IMR-90 (cell line): ENCODE measurements at regions not wholly inside any gene's neighbourhood (a gene's known extent, or its start where the extent isn't known, plus 50 kb on each side); places are given as distances from the start of the nearest gene placed in this dataset.

Experiments used
- ATAC-seq: fragments of 200-7000 bp; cut with Tn5 transposase; 2 replicates; pipeline ENCODE4 v1.9.1; 2020; ENCODE audit warnings: low read depth, mild to moderate bottlenecking, moderate library complexity
- BruUV-seq: library from RNA; stranded (reverse); fragments of 400-500 nt; replicated peaks from 2 replicates; lab custom pipeline; 2021; lab: Mats Ljungman, UMichigan
- CTCF ChIA-PET: fragments of 300-600 bp; formaldehyde crosslinking; extraction: SDS; loops from one replicate; lab custom pipeline; 2021; ENCODE audit warnings: antibody characterized with exemption; lab: Yijun Ruan, JAX
- POLR2A ChIA-PET: fragments of 300-600 bp; sonication (Branson Sonifier 250); formaldehyde crosslinking; loops from one replicate; lab custom pipeline; 2022; ENCODE audit warnings: antibody characterized with exemption; ENCODE audit not compliant: unreplicated experiment; lab: Charles Lee
- DNase-seq: peaks from one replicate; pipeline ENCODE4 v3.0.0; 2013
- H2AFZ ChIP-seq: replicated peaks from 2 replicates; pipeline ENCODE3; 2013; ENCODE audit warnings: low read length, mild to moderate bottlenecking; ENCODE audit not compliant: poor library complexity
- H2AK5ac ChIP-seq: 2 replicates; pipeline ENCODE4 v1.6.1; 2013; ENCODE audit warnings: low read depth, low read length, inconsistent platforms
- H2AK9ac ChIP-seq: replicated peaks from 2 replicates; pipeline ENCODE3; 2013; ENCODE audit warnings: mild to moderate bottlenecking, low read depth, low read length, moderate library complexity; ENCODE audit not compliant: poor library complexity
- H2BK120ac ChIP-seq: 2 replicates; pipeline ENCODE4 v1.6.1; 2013; ENCODE audit warnings: low read depth, low read length, inconsistent platforms
- H2BK15ac ChIP-seq: 3 replicates; pipeline ENCODE4 v1.6.1; 2013; ENCODE audit warnings: low read depth, low read length, inconsistent platforms
- H2BK20ac ChIP-seq: 2 replicates; pipeline ENCODE4 v1.6.1; 2013; ENCODE audit warnings: low read depth, mild to moderate bottlenecking, inconsistent platforms, low read length, moderate library complexity
- H2BK5ac ChIP-seq: 2 replicates; pipeline ENCODE4 v1.6.1; 2013; ENCODE audit warnings: mild to moderate bottlenecking, low read depth, low read length, inconsistent platforms; ENCODE audit not compliant: poor library complexity, severe bottlenecking
- H3K14ac ChIP-seq: replicated peaks from 2 replicates; pipeline ENCODE4 v1.6.1; 2013; ENCODE audit warnings: low read depth, low read length, inconsistent platforms
- H3K18ac ChIP-seq: 2 replicates; pipeline ENCODE4 v1.6.1; 2013; ENCODE audit warnings: low read depth, low read length, control low read depth
- H3K23ac ChIP-seq: 2 replicates; pipeline ENCODE4 v1.6.1; 2013; ENCODE audit warnings: low read depth, low read length, inconsistent platforms
- H3K27ac ChIP-seq: 2 replicates; pipeline ENCODE4 v1.5.1; 2013; ENCODE audit warnings: mild to moderate bottlenecking, control low read depth, low read length; ENCODE audit not compliant: insufficient read depth
- H3K27me3 ChIP-seq: 2 replicates; pipeline ENCODE4 v1.6.1; 2013; ENCODE audit warnings: low read length; ENCODE audit not compliant: control insufficient read depth, insufficient read depth
- H3K36me3 ChIP-seq: 2 replicates; pipeline ENCODE4 v1.6.1; 2013; ENCODE audit warnings: low read length, mixed read lengths; ENCODE audit not compliant: control insufficient read depth, insufficient read depth
- H3K4ac ChIP-seq: 2 replicates; pipeline ENCODE4 v1.6.1; 2013; ENCODE audit warnings: low read depth, low read length, inconsistent platforms
- H3K4me1 ChIP-seq: 2 replicates; pipeline ENCODE4 v1.6.1; 2013; ENCODE audit warnings: low read length, mixed read lengths; ENCODE audit not compliant: control insufficient read depth, insufficient read depth
- H3K4me2 ChIP-seq: 2 replicates; pipeline ENCODE4 v1.6.1; 2013; ENCODE audit warnings: low read depth, mild to moderate bottlenecking, control low read depth, low read length, moderate library complexity
- H3K4me3 ChIP-seq: 2 replicates; pipeline ENCODE4 v1.5.1; 2013; ENCODE audit warnings: low read depth, mild to moderate bottlenecking, control low read depth, low read length, moderate library complexity; ENCODE audit not compliant: insufficient read depth
- H3K56ac ChIP-seq: 2 replicates; pipeline ENCODE4 v1.6.1; 2013; ENCODE audit warnings: low read length, inconsistent platforms; ENCODE audit not compliant: insufficient read depth; ENCODE audit errors: extremely low read depth
- H3K79me1 ChIP-seq, 2 experiments: 2 replicates each; pipeline ENCODE4 v1.6.1; 2013; ENCODE audit warnings: low read length in 2 of 2, inconsistent platforms in 1 of 2, low read depth in 1 of 2
- H3K9ac ChIP-seq: 2 replicates; pipeline ENCODE4 v1.6.1; 2013; ENCODE audit warnings: low read depth, low read length, control low read depth
- H3K9me1 ChIP-seq: 2 replicates; pipeline ENCODE4 v1.6.1; 2013; ENCODE audit warnings: low read length, inconsistent platforms; ENCODE audit not compliant: insufficient read depth
- H3K9me3 ChIP-seq: 2 replicates; pipeline ENCODE4 v1.6.1; 2013; ENCODE audit warnings: low read length; ENCODE audit not compliant: control insufficient read depth, insufficient read depth
- H4K20me1 ChIP-seq: 2 replicates; pipeline ENCODE4 v1.6.1; 2013; ENCODE audit warnings: low read length, inconsistent platforms; ENCODE audit not compliant: insufficient read depth
- H4K5ac ChIP-seq: 2 replicates; pipeline ENCODE4 v1.6.1; 2013; ENCODE audit warnings: mild to moderate bottlenecking, low read depth, low read length, control low read depth
- H4K8ac ChIP-seq, 2 experiments: 2 replicates each; pipeline ENCODE4 v1.6.1; 2013; ENCODE audit warnings: low read depth in 2 of 2, low read length in 2 of 2, control low read depth in 1 of 2, inconsistent platforms in 1 of 2
- H4K91ac ChIP-seq: 2 replicates; pipeline ENCODE4 v1.6.1; 2013; ENCODE audit warnings: low read depth, low read length, inconsistent platforms; ENCODE audit not compliant: insufficient read depth
- CHD1 ChIP-seq: IDR thresholded peaks from 2 replicates; pipeline ENCODE4 v1.6.1; 2012; ENCODE audit warnings: low read depth, low read length, improper control_type of control experiment
- SMC3 ChIP-seq: fragments of 150-350 bp; IDR thresholded peaks from 2 replicates; pipeline ENCODE4 v1.6.1; 2016; ENCODE audit warnings: low read depth, mild to moderate bottlenecking, antibody characterized with exemption, low read length, moderate library complexity
- WGBS, 2 experiments: methylation state at CpG; one replicate each; pipeline versions ENCODE4 v1.1.5 to v1.1.7; 2013; ENCODE audit warnings: missing lambda C conversion rate in 2 of 2; ENCODE audit not compliant: insufficient read length in 1 of 2; ENCODE audit errors: extremely low coverage in 2 of 2; 5-methylcytosine and 5-hydroxymethylcytosine counted together
- dilution Hi-C: fragments of 300-500 bp; cut with HindIII; formaldehyde crosslinking; loops from one replicate; pipeline ENCODE4 v1.14.3; 2018; ENCODE audit warnings: low sequenced_read_pairs; ENCODE audit not compliant: unreplicated experiment
- in situ Hi-C: fragments of 300-500 bp; cut with MboI; formaldehyde crosslinking; loops from 3 replicates; pipeline ENCODE4 v1.14.3; 2019; ENCODE audit warnings: low sequenced_read_pairs, inconsistent platforms, mixed read lengths
- intact Hi-C: fragments of 100-400 bp; cut with micrococcal nuclease; formaldehyde crosslinking; loops from 2 replicates; pipeline ENCODE4 v1.10.0; 2022

GRCh38 chr15:81454024-81454423 is 80.0 kb upstream of the TMC3 start:
- H4K91ac ChIP-seq = no peak overlapping the region
- CTCF ChIA-PET = no interaction called here
- H2BK15ac ChIP-seq = no peak overlapping the region
- H4K20me1 ChIP-seq = no peaks in the 10 kb centered on the region
- no peaks in the 10 kb centered on the region for H3K4me1 ChIP-seq
- no peak overlapping the region for H3K4me2 ChIP-seq
- DNase-seq (no peak), ATAC-seq (no peak)
- no peak overlapping the region for H2AFZ ChIP-seq
- POLR2A ChIA-PET = no interaction called here
- H4K5ac ChIP-seq = no peak overlapping the region
- no peaks in the 10 kb centered on the region for H3K36me3 ChIP-seq
- H3K9ac ChIP-seq = no peak overlapping the region
- no peak overlapping the region for H2BK20ac ChIP-seq
- H3K18ac ChIP-seq = no peak overlapping the region
- H3K23ac ChIP-seq = no peak overlapping the region
- no peak overlapping the region for H3K56ac ChIP-seq
- no peak overlapping the region for H2BK120ac ChIP-seq
- H3K4ac ChIP-seq = no peak overlapping the region
- no TSS peak for BruUV-seq
- no peaks in the 10 kb centered on the region for H3K27me3 ChIP-seq
- H3K14ac ChIP-seq = no peak overlapping the region
- no peak overlapping the region for H3K4me3 ChIP-seq
- H3K27ac ChIP-seq = no peak overlapping the region
- TF ChIP-seq SMC3 (no peak), CHD1 (no peak)
- dilution Hi-C loops = no loop called here
- H2AK5ac ChIP-seq = no peak overlapping the region
- no CpG with 5 or more reads among the region's 1 CpG for WGBS, 2 experiments
- in situ Hi-C loops = no loop called here
- H3K9me1 ChIP-seq = no peaks in the 10 kb centered on the region
- intact Hi-C loops = no loop called here
- H2AK9ac ChIP-seq = no peak overlapping the region
- H4K8ac ChIP-seq = no peak overlapping the region
- H3K79me1 ChIP-seq = no peaks in the 10 kb centered on the region
- no peak overlapping the region for H2BK5ac ChIP-seq
- H3K9me3 ChIP-seq = peaks cover 3% of the 10 kb centered on the region; the same call in 1 of the 2 replicates
